IMR-90 (cell line): ENCODE measurements at regions not wholly inside any gene's neighbourhood (a gene's known extent, or its start where the extent isn't known, plus 50 kb on each side); places are given as distances from the start of the nearest gene placed in this dataset.

ENCODE experiments used
- ATAC-seq: fragments of 200-7000 bp; cut with Tn5 transposase; 2 replicates; pipeline ENCODE4 v1.9.1; 2020; ENCODE audit warnings: low read depth, mild to moderate bottlenecking, moderate library complexity
- BruUV-seq: library from RNA; stranded (reverse); fragments of 400-500 nt; replicated peaks from 2 replicates; lab custom pipeline; 2021; lab: Mats Ljungman, UMichigan
- CTCF ChIA-PET: fragments of 300-600 bp; formaldehyde crosslinking; extraction: SDS; loops from one replicate; lab custom pipeline; 2021; ENCODE audit warnings: antibody characterized with exemption; lab: Yijun Ruan, JAX
- POLR2A ChIA-PET: fragments of 300-600 bp; sonication (Branson Sonifier 250); formaldehyde crosslinking; loops from one replicate; lab custom pipeline; 2022; ENCODE audit warnings: antibody characterized with exemption; ENCODE audit not compliant: unreplicated experiment; lab: Charles Lee
- DNase-seq: peaks from one replicate; pipeline ENCODE4 v3.0.0; 2013
- H2AFZ ChIP-seq: replicated peaks from 2 replicates; pipeline ENCODE3; 2013; ENCODE audit warnings: low read length, mild to moderate bottlenecking; ENCODE audit not compliant: poor library complexity
- H2AK5ac ChIP-seq: 2 replicates; pipeline ENCODE4 v1.6.1; 2013; ENCODE audit warnings: low read depth, low read length, inconsistent platforms
- H2AK9ac ChIP-seq: replicated peaks from 2 replicates; pipeline ENCODE3; 2013; ENCODE audit warnings: mild to moderate bottlenecking, low read depth, low read length, moderate library complexity; ENCODE audit not compliant: poor library complexity
- H2BK120ac ChIP-seq: 2 replicates; pipeline ENCODE4 v1.6.1; 2013; ENCODE audit warnings: low read depth, low read length, inconsistent platforms
- H2BK15ac ChIP-seq: 3 replicates; pipeline ENCODE4 v1.6.1; 2013; ENCODE audit warnings: low read depth, low read length, inconsistent platforms
- H2BK20ac ChIP-seq: 2 replicates; pipeline ENCODE4 v1.6.1; 2013; ENCODE audit warnings: low read depth, mild to moderate bottlenecking, inconsistent platforms, low read length, moderate library complexity
- H2BK5ac ChIP-seq: 2 replicates; pipeline ENCODE4 v1.6.1; 2013; ENCODE audit warnings: mild to moderate bottlenecking, low read depth, low read length, inconsistent platforms; ENCODE audit not compliant: poor library complexity, severe bottlenecking
- H3K14ac ChIP-seq: replicated peaks from 2 replicates; pipeline ENCODE4 v1.6.1; 2013; ENCODE audit warnings: low read depth, low read length, inconsistent platforms
- H3K18ac ChIP-seq: 2 replicates; pipeline ENCODE4 v1.6.1; 2013; ENCODE audit warnings: low read depth, low read length, control low read depth
- H3K23ac ChIP-seq: 2 replicates; pipeline ENCODE4 v1.6.1; 2013; ENCODE audit warnings: low read depth, low read length, inconsistent platforms
- H3K27ac ChIP-seq: 2 replicates; pipeline ENCODE4 v1.5.1; 2013; ENCODE audit warnings: mild to moderate bottlenecking, control low read depth, low read length; ENCODE audit not compliant: insufficient read depth
- H3K27me3 ChIP-seq: 2 replicates; pipeline ENCODE4 v1.6.1; 2013; ENCODE audit warnings: low read length; ENCODE audit not compliant: control insufficient read depth, insufficient read depth
- H3K36me3 ChIP-seq: 2 replicates; pipeline ENCODE4 v1.6.1; 2013; ENCODE audit warnings: low read length, mixed read lengths; ENCODE audit not compliant: control insufficient read depth, insufficient read depth
- H3K4ac ChIP-seq: 2 replicates; pipeline ENCODE4 v1.6.1; 2013; ENCODE audit warnings: low read depth, low read length, inconsistent platforms
- H3K4me1 ChIP-seq: 2 replicates; pipeline ENCODE4 v1.6.1; 2013; ENCODE audit warnings: low read length, mixed read lengths; ENCODE audit not compliant: control insufficient read depth, insufficient read depth
- H3K4me2 ChIP-seq: 2 replicates; pipeline ENCODE4 v1.6.1; 2013; ENCODE audit warnings: low read depth, mild to moderate bottlenecking, control low read depth, low read length, moderate library complexity
- H3K4me3 ChIP-seq: 2 replicates; pipeline ENCODE4 v1.5.1; 2013; ENCODE audit warnings: low read depth, mild to moderate bottlenecking, control low read depth, low read length, moderate library complexity; ENCODE audit not compliant: insufficient read depth
- H3K56ac ChIP-seq: 2 replicates; pipeline ENCODE4 v1.6.1; 2013; ENCODE audit warnings: low read length, inconsistent platforms; ENCODE audit not compliant: insufficient read depth; ENCODE audit errors: extremely low read depth
- H3K79me1 ChIP-seq, 2 experiments: 2 replicates each; pipeline ENCODE4 v1.6.1; 2013; ENCODE audit warnings: low read length in 2 of 2, inconsistent platforms in 1 of 2, low read depth in 1 of 2
- H3K9ac ChIP-seq: 2 replicates; pipeline ENCODE4 v1.6.1; 2013; ENCODE audit warnings: low read depth, low read length, control low read depth
- H3K9me1 ChIP-seq: 2 replicates; pipeline ENCODE4 v1.6.1; 2013; ENCODE audit warnings: low read length, inconsistent platforms; ENCODE audit not compliant: insufficient read depth
- H3K9me3 ChIP-seq: 2 replicates; pipeline ENCODE4 v1.6.1; 2013; ENCODE audit warnings: low read length; ENCODE audit not compliant: control insufficient read depth, insufficient read depth
- H4K20me1 ChIP-seq: 2 replicates; pipeline ENCODE4 v1.6.1; 2013; ENCODE audit warnings: low read length, inconsistent platforms; ENCODE audit not compliant: insufficient read depth
- H4K5ac ChIP-seq: 2 replicates; pipeline ENCODE4 v1.6.1; 2013; ENCODE audit warnings: mild to moderate bottlenecking, low read depth, low read length, control low read depth
- H4K8ac ChIP-seq, 2 experiments: 2 replicates each; pipeline ENCODE4 v1.6.1; 2013; ENCODE audit warnings: low read depth in 2 of 2, low read length in 2 of 2, control low read depth in 1 of 2, inconsistent platforms in 1 of 2
- H4K91ac ChIP-seq: 2 replicates; pipeline ENCODE4 v1.6.1; 2013; ENCODE audit warnings: low read depth, low read length, inconsistent platforms; ENCODE audit not compliant: insufficient read depth
- CEBPB ChIP-seq: IDR thresholded peaks from 2 replicates; pipeline ENCODE4 v1.6.1; 2012; ENCODE audit warnings: low read depth, low read length, improper control_type of control experiment
- CHD1 ChIP-seq: IDR thresholded peaks from 2 replicates; pipeline ENCODE4 v1.6.1; 2012; ENCODE audit warnings: low read depth, low read length, improper control_type of control experiment
- MAFK ChIP-seq: IDR thresholded peaks from 2 replicates; pipeline ENCODE4 v1.6.1; 2012; ENCODE audit warnings: low read depth, low read length, improper control_type of control experiment
- NFE2L2 ChIP-seq: fragments of 150-350 bp; IDR thresholded peaks from 2 replicates; pipeline ENCODE4 v1.6.1; 2016; ENCODE audit warnings: low read depth, mild to moderate bottlenecking, low read length
- POLR2A ChIP-seq: IDR thresholded peaks from 2 replicates; pipeline ENCODE4 v1.6.1; 2012; ENCODE audit warnings: mild to moderate bottlenecking, low read depth, low read length
- RAD21 ChIP-seq: IDR thresholded peaks from 2 replicates; pipeline ENCODE4 v1.6.1; 2012; ENCODE audit warnings: low read length, improper control_type of control experiment
- RCOR1 ChIP-seq: IDR thresholded peaks from 2 replicates; pipeline ENCODE4 v1.6.1; 2012; ENCODE audit warnings: mild to moderate bottlenecking, low read length, improper control_type of control experiment; ENCODE audit not compliant: insufficient replicate concordance
- USF2 ChIP-seq: fragments of 150-350 bp; IDR thresholded peaks from 2 replicates; pipeline ENCODE4 v1.6.1; 2017; ENCODE audit warnings: mild to moderate bottlenecking, antibody characterized with exemption, low read length, low read depth
- WGBS, 2 experiments: methylation state at CpG; one replicate each; pipeline versions ENCODE4 v1.1.5 to v1.1.7; 2013; ENCODE audit warnings: missing lambda C conversion rate in 2 of 2; ENCODE audit not compliant: insufficient read length in 1 of 2; ENCODE audit errors: extremely low coverage in 2 of 2; 5-methylcytosine and 5-hydroxymethylcytosine counted together
- dilution Hi-C: fragments of 300-500 bp; cut with HindIII; formaldehyde crosslinking; loops from one replicate; pipeline ENCODE4 v1.14.3; 2018; ENCODE audit warnings: low sequenced_read_pairs; ENCODE audit not compliant: unreplicated experiment
- in situ Hi-C: fragments of 300-500 bp; cut with MboI; formaldehyde crosslinking; loops from 3 replicates; pipeline ENCODE4 v1.14.3; 2019; ENCODE audit warnings: low sequenced_read_pairs, inconsistent platforms, mixed read lengths
- intact Hi-C: fragments of 100-400 bp; cut with micrococcal nuclease; formaldehyde crosslinking; loops from 2 replicates; pipeline ENCODE4 v1.10.0; 2022

GRCh38 chr7:12872487-12872886 is 185.1 kb downstream of the ARL4A start:
- no peak for TF ChIP-seq POLR2A
- TF ChIP-seq RAD21 = no peak
- no peak for TF ChIP-seq USF2
- TF ChIP-seq NFE2L2 = no peak
- TF ChIP-seq RCOR1 = no peak
- no peak for TF ChIP-seq CHD1
- no peak for TF ChIP-seq CEBPB
- TF ChIP-seq MAFK = no peak
- H3K27me3 ChIP-seq = no peaks in the 10 kb centered on the region
- H2AK5ac ChIP-seq = no peak overlapping the region
- WGBS, 2 experiments = no CpG with 5 or more reads among the region's 6 CpGs
- H3K79me1 ChIP-seq = no peaks in the 10 kb centered on the region
- BruUV-seq = no TSS peak
- H3K4ac ChIP-seq = no peak overlapping the region
- H3K14ac ChIP-seq = no peak overlapping the region
- intact Hi-C loops = no loop called here
- H2AFZ ChIP-seq = no peak overlapping the region
- H4K8ac ChIP-seq = no peak overlapping the region
- ChIA-PET POLR2A (no interaction called here), CTCF (interaction anchor here (0.6 kb wide), 1 partner anchor 27 kb away, joined by 5 read pairs; no protein-coding TSS in a partner anchor)
- no peak overlapping the region for H4K91ac ChIP-seq
- no peaks in the 10 kb centered on the region for H4K20me1 ChIP-seq
- no peak overlapping the region for H2AK9ac ChIP-seq
- no peak overlapping the region for H3K56ac ChIP-seq
- in situ Hi-C loops = no loop called here
- no peak overlapping the region for H2BK15ac ChIP-seq
- H3K18ac ChIP-seq = no peak overlapping the region
- no peak for DNase-seq
- H3K4me1 ChIP-seq = no peaks in the 10 kb centered on the region
- H3K23ac ChIP-seq = no peak overlapping the region
- H3K9me1 ChIP-seq = no peaks in the 10 kb centered on the region
- ATAC-seq = no peak
- H3K27ac ChIP-seq = no peak overlapping the region
- H4K5ac ChIP-seq = no peak overlapping the region
- H3K4me2 ChIP-seq = no peak overlapping the region
- H3K4me3 ChIP-seq = no peak overlapping the region
- H3K9me3 ChIP-seq = no peaks in the 10 kb centered on the region
- no peak overlapping the region for H2BK5ac ChIP-seq
- no peak overlapping the region for H2BK20ac ChIP-seq
- no peaks in the 10 kb centered on the region for H3K36me3 ChIP-seq
- dilution Hi-C loops = no loop called here
- no peak overlapping the region for H2BK120ac ChIP-seq
- no peak overlapping the region for H3K9ac ChIP-seq
